Bronchial epithelial cell (primary cell): ENCODE measurements at regions not wholly inside any gene's neighbourhood (a gene's known extent, or its start where the extent isn't known, plus 50 kb on each side); places are given as distances from the start of the nearest gene placed in this dataset.
"Not testable (repeated sequence)": the region's sequence is repeated elsewhere in the genome, so short reads cannot be mapped to it uniquely, and the experiment has no call there.

ENCODE experiments used
- DNase-seq: peaks from one replicate; pipeline ENCODE4 v3.0.0-alpha.2; 2010; ENCODE audit warnings: low read depth
- FAIRE-seq: peaks from 2 replicates; lab custom pipeline; 2011; peaks lifted over from hg19 to GRCh38; lab: Jason Lieb, UNC
- H3K27me3 ChIP-seq: 2 replicates; pipeline ENCODE4 v1.5.1; 2011; ENCODE audit warnings: low read length; ENCODE audit not compliant: control insufficient read depth, insufficient read depth
- H3K36me3 ChIP-seq: 2 replicates; pipeline ENCODE4 v1.5.1; 2011; ENCODE audit warnings: low read length; ENCODE audit not compliant: control insufficient read depth, insufficient read depth
- H3K4me3 ChIP-seq: 2 replicates; pipeline ENCODE4 v1.5.1; 2011; ENCODE audit warnings: mild to moderate bottlenecking, low read depth, low read length, control low read depth
- CTCF ChIP-seq: IDR thresholded peaks from 2 replicates; pipeline ENCODE4 v1.5.1; 2011; ENCODE audit warnings: mild to moderate bottlenecking, moderate library complexity, low read length, control low read depth, inconsistent platforms; ENCODE audit not compliant: insufficient read depth, severe bottlenecking

DNA sequence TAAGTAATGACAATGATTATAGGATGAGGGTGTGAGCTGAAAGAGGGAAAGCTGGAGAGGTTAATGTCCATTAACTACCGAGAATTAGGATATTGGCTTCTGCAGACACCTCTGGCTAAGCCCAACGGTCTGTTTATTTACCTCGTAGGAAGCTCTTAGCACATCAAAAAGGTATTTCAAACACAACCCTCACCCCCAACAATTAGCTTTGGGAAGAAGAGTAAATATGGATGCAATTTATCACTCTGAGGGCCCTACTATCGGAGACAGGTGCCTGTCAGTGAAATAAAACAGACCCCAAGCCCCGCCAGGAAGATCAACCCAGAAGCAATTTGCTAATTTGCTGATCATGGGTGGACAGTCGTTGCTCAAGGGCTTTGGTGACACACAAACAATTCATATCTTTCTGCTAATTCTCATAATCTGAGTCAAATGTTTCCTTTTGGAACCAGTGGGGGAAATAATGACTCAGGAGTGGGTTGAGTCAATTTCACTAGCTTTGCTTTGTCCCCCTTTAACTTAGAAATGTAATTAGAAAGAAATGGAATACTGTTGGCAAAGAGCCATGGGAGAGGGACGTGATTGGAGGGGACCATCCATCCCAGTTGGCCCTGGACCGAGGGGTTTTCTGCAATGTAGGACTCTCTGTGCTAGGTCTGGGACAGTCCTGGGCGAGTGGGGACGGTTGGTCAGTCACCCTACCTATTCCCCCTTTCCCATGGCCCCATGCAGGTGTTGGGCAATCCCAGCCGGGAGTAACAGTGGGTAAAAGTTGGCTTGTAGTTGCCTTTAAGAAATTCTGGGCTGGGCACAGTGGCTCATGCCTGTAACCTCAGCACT, 99.1 kb upstream of the MED13L start:
- H3K4me3 ChIP-seq = no peak overlapping the region
- no peaks in the 10 kb centered on the region for H3K36me3 ChIP-seq
- FAIRE-seq (no peak), DNase-seq (peak; percentile 74)
- no peaks in the 10 kb centered on the region for H3K27me3 ChIP-seq
- no peak for TF ChIP-seq CTCF

GRCh38 chr12:116377194-116377571, 99.7 kb upstream of the MED13L start:
- not testable (repeated sequence) for H3K4me3 ChIP-seq, FAIRE-seq, H3K27me3 ChIP-seq, H3K36me3 ChIP-seq, DNase-seq

DNA sequence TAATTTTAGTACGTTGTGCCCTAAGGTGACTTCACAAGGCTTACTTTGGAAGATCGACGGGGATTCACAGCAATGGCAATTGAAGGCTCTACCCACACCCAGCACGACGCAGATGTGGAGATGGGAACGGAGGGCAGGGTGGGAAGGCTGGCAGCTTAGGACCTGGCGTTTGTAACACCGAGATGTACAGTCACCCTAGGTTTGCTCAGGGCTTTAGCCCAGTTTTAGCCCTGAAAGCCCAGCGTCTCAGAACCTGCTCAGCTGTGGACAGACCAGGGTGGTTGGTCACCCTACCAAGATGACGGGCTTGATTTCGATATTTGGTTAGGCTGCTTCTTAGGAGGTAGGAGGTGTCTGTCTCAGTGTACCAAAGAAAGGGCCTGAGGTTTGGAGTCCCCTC, 100.5 kb upstream of the MED13L start:
- DNase-seq (no peak), FAIRE-seq (no peak)
- no peaks in the 10 kb centered on the region for H3K36me3 ChIP-seq
- no peak overlapping the region for H3K4me3 ChIP-seq
- no peak for TF ChIP-seq CTCF
- no peaks in the 10 kb centered on the region for H3K27me3 ChIP-seq

- DNase-seq (no peak), FAIRE-seq (no peak)
- no peaks in the 10 kb centered on the region for H3K36me3 ChIP-seq
- no peak overlapping the region for H3K4me3 ChIP-seq
- no peak for TF ChIP-seq CTCF
- H3K27me3 ChIP-seq = no peaks in the 10 kb centered on the region
Observed at GRCh38 chr12:116380108-116380507, 102.6 kb upstream of the MED13L start.

- H3K27me3 ChIP-seq, H3K36me3 ChIP-seq, FAIRE-seq, H3K4me3 ChIP-seq, DNase-seq: not testable (repeated sequence)
Observed at GRCh38 chr12:116380740-116381139, 103.2 kb upstream of the MED13L start.

DNA sequence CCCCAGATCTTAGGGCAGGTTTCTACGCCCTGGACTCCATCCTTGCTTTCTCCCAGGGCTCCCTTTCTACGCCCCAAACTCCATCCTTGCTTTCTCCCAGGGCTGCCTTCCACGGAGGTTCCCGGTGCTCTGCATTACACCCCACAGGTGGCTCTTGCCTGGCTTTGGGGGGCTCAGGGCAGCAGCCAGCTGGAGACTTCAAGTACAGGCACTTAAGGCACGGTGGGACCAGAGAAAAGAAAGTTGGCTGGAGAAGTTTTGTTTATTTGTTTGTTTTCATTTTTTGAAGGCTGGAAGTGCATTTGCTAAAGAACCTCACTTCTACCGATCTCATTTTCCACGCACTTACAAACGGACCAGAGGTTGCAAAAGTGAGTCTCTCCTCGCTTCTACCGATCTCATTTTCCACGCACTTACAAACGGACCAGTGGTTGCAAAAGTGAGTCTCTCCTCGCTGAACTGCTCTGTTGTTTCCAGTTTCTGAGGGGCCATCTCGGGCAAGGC, 103.8 kb upstream of the MED13L start:
- TF ChIP-seq CTCF = no peak
- FAIRE-seq (no peak), DNase-seq (no peak)
- Histone ChIP-seq H3K4me3 (no peak overlapping the region), H3K36me3 (no peaks in the 10 kb centered on the region), H3K27me3 (no peaks in the 10 kb centered on the region)
